DND-41 (cell line): ENCODE measurements at regions not wholly inside any gene's neighbourhood (a gene's known extent, or its start where the extent isn't known, plus 50 kb on each side); places are given as distances from the start of the nearest gene placed in this dataset.

Experiments
- EZH2 ChIP-seq: IDR thresholded peaks from 3 replicates; pipeline ENCODE4 v1.6.1; 2012; ENCODE audit warnings: borderline replicate concordance, low read depth, mild to moderate bottlenecking, moderate library complexity, low read length, inconsistent platforms; ENCODE audit not compliant: severe bottlenecking
- TF ChIP-seq, protein P1 (sequence below): IDR thresholded peaks from 2 replicates; pipeline ENCODE4 v1.5.1; 2012; ENCODE audit warnings: borderline replicate concordance, low read length, moderate library complexity, mild to moderate bottlenecking; ENCODE audit not compliant: poor library complexity, severe bottlenecking; ENCODE audit errors: extremely low read depth

DNA sequence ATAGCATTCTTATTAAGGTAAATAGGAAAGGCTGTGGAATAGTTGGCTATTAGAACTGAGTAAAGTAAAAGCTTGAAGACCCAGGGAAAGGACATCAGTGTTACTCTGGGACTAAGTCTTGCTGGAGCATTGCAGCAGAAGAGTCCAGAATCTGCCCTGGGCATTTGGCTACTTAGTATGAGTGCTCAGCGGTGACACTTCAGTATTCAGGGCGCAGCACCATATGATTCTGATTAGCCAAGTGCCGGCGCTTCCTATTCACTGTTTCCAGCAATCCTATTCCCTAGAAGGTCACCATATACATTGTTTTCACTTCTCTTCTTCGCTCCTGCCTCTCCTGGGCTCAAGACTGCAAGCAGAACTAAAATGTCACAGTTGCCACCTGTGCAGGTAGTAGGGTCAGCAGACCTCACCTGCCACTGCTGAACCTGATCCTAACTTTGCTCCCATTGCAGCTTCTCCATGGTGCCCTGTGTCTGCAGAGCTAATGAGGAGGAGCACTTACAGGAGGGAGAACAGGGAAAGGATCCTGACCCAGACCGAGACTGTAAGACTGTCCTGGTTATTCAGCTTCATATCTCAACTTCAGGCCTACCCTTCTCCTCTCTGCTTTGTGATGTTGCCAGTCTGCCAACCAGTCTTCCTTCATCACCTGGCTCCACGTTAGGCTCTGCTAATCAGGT lies 313.6 kb upstream of the PIK3R1 start:
- TF ChIP-seq, protein P1, sequence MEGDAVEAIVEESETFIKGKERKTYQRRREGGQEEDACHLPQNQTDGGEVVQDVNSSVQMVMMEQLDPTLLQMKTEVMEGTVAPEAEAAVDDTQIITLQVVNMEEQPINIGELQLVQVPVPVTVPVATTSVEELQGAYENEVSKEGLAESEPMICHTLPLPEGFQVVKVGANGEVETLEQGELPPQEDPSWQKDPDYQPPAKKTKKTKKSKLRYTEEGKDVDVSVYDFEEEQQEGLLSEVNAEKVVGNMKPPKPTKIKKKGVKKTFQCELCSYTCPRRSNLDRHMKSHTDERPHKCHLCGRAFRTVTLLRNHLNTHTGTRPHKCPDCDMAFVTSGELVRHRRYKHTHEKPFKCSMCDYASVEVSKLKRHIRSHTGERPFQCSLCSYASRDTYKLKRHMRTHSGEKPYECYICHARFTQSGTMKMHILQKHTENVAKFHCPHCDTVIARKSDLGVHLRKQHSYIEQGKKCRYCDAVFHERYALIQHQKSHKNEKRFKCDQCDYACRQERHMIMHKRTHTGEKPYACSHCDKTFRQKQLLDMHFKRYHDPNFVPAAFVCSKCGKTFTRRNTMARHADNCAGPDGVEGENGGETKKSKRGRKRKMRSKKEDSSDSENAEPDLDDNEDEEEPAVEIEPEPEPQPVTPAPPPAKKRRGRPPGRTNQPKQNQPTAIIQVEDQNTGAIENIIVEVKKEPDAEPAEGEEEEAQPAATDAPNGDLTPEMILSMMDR = no peak
- TF ChIP-seq EZH2 = no peak
